GM21786 (cell line): ENCODE measurements at regions not wholly inside any gene's neighbourhood (a gene's known extent, or its start where the extent isn't known, plus 50 kb on each side); places are given as distances from the start of the nearest gene placed in this dataset.

ENCODE experiments used
- ATAC-seq: cut with Tn5 transposase; IDR thresholded peaks from one replicate; pipeline ENCODE4 v1.9.1; 2021; ENCODE audit not compliant: unreplicated experiment

DNA sequence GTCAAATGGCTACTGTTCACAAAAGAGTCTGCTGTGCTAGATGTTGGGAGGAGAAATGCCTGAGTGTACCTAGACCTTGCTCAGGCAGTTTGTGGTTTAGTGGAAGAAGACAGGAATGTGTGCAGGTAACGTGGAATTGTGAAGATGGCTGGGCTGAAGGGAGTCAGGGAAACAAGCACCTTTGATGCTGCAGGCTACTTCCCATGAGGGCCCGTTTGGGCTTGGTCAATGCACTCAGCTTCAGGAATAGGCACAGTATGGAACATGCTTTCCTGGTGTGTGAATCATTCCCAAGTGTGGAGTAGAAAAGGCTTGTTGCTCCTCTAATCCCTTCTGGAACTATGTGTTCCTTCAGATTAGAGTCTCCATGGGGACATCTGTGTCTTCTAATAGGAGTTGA, 318.3 kb upstream of the MTNR1B start:
- ATAC-seq: no peak

DNA sequence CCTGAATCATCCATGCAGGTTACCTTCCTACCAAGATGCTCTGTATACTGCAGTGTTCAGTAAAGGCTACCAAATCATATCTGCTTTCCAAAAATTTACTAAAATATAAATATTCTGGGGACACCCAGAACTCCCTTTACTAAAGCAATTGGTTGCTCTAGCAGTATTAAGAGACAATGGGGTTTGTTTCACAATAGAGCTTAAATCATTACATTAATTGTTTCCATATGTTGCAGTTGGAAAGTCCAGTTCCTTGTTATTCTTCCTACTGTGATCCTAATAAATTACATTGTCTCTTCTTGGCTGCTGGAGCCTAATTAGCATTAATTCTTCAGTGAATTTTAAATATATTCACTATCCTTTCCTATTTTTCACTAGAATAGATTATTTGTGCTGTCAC, 316.0 kb upstream of the MTNR1B start:
- no peak for ATAC-seq

- ATAC-seq: no peak
These were observed 312.7 kb upstream of the MTNR1B start for GRCh38 chr11:92656783-92657182.

GRCh38 chr11:92657226-92657625, 312.2 kb upstream of the MTNR1B start:
- ATAC-seq: no peak

- no peak for ATAC-seq
These were observed 310.7 kb upstream of the MTNR1B start for GRCh38 chr11:92658733-92659132.

- ATAC-seq: no peak
These were observed 309.7 kb upstream of the MTNR1B start for GRCh38 chr11:92659793-92660192.

DNA sequence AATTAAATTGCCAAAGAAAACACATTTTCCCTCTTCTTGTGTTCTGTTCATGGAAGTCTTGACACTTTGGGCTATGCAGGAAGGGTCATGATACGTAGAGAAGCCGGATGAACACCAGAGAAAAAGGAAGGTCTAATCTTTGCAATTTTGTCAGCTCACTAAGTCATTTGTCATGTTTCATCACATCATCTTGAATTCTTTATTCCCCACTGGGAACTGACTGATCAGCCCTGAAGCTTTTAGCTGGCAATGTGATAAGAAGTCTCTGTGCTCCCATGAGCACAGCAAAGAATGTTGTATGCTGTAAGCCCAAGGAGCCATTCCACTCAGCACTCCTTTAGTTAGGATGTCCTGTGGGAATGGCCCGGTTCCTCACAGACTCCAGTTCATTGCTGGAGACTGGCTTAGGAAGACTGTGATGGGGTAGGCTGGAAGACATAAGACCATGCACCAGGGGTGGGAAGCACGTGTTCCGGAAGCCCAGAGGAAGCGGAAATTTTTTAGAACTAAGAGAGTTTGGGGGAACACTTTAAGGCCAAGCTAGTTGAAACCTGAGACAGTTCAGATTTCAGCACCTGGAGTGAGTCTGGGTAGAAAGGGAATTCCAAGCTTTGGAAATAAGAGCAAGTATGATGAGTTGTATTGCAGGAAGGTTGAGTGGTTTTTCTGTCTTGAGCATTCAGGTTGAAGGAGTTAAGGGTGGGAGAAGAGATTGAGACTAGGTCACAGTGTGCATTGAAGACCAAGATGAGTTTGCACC, 306.7 kb upstream of the MTNR1B start:
- ATAC-seq: no peak

DNA sequence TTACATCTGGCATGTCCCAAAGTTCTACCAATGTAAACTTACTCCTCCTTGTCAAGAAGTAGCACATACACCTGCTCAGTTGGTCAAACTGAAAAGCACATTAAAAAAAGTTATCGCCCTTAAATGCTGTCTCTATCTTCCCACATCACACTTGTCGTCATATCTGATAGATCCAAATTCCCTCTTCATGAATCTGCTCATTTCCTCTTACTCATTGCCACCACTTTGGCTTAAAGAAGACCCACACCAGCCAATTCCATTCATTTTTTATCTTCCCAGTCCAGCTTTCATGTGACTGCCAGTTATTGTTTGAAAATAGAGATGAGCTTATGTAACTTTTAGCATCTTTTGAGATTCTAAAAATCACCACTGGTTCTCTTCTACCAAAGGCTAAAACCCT, 305.9 kb upstream of the MTNR1B start:
- ATAC-seq: no peak

GRCh38 chr11:92667486-92668152, 301.8 kb upstream of the MTNR1B start:
- no peak for ATAC-seq

DNA sequence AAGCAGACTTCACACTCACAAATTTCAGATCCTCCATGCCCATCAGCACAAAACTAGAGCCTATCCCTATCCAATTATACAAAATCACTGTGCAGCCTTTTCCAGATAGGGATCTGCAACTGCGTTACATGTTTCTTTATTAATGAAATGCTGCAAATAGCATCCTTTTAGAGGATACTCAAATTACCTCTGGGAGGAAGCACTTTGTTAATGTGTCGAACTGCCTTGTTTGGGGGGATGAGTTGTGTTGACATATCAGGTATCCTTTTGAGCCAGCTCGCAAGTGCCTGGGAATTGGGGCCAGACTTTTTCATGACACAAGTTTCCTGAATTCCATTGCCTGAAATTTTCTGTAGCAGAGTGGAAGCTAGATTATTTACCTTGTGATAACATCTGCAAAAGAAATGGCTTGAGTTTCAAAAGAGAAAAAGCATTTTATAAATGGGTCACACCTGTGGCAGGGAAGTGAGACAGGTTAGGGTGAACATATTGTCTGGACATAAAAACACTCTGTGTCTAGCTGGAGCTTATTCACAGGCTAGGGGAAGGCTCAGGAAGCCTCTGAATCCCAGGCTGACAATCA, 299.1 kb upstream of the MTNR1B start:
- no peak for ATAC-seq

DNA sequence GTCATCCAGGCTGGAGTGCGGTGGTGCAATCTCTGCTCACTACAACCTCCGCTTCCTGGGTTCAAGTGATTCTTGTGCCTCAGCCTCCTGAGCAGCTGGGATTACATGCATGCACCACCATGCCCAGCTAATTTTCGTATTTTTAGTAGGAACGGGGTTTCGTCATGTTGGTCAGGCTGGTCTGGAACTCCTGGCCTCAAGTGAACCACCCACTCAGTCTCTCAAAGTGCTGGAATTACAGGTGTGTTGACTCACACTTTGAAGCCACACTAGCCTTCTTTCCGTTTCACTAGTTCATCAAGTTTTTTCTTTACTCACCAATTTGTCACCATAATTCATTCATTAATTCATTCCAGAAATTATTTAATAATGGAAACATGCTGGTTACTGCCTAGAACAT, 298.4 kb upstream of the MTNR1B start:
- ATAC-seq: no peak

DNA sequence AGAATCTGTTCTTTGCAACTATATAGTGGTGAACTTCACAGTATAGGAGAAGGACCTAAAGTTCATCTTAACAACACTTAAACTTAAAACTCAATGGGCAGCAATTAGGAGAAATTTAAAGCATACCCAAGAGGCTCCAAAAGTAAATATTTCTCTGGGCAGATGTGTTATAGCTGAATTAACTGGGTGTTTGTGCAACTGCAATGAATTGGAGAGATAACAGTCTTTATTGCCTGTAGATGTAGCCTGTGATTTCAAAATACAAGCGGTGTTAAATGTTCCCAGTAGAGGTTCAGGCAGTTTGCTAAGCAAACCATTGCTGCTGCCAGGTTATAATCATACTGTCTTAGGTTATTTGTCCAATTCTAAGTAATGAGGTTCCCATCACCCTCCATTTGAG, 294.1 kb upstream of the MTNR1B start:
- no peak for ATAC-seq

DNA sequence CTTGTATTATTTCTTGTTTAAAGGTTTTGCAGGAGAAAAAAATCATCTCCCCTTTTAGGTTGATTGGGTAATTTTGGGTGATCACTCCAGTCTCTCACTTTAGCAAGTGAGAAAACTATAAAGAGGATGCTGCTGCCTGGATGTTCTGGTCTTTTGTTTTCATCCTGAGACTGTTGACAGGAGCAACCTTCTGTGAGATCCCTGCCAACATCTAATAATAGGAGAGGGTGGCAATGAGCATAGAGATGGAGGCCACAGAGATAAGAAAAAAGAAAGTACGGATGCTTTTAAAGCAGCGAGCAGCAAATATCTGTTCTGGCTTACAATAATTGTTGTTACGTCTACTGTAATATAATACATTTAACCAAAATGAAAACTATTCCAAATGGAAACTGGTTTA, 293.6 kb upstream of the MTNR1B start:
- ATAC-seq: no peak

DNA sequence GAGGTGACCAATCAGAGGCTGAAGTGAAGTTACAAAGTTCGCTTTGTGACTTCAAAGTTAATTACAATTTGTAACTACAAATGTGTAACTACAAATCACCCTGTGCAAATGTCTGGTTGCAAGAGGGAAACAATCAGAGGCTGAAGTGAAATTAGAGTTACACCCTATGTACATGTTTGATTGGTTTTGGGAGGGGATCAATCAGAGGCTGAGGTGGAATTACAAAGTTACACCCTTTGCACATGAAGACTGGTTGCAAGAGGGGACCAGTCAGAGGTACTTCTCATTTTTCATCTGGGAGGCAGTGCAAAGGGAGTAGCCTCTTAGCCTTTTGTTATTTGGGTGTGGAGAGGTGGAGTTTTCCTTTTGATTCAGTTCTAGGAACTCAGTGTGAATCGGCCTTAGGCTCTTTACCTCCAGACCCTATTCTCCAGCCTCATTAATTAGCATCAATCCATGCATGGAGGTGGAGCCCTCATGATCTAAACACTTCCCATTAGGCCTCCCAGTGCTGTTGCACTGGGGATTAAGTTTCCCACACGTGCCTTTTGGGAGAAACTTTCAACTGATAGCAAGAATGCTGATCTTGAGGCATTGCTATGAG, 291.3 kb upstream of the MTNR1B start:
- no peak for ATAC-seq

DNA sequence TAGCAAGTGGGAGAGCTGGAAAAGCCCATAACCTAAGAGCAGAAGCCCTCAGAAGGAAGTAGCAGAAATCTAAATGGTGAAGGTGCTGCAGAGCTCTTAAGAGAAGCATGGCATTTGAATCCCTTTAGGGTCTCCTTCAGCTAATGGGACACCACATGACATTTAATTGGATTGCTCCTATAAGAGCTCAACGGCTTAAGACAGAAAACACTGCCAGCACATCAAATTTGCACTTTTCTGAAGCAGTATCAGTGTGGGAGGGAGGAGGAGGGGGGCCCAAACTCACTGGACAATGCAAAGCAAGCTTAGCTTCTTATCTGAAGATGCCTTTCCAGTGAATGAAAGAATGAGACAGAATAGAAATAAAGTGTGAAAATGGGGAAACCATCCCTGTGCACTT, 287.9 kb upstream of the MTNR1B start:
- ATAC-seq: no peak

DNA sequence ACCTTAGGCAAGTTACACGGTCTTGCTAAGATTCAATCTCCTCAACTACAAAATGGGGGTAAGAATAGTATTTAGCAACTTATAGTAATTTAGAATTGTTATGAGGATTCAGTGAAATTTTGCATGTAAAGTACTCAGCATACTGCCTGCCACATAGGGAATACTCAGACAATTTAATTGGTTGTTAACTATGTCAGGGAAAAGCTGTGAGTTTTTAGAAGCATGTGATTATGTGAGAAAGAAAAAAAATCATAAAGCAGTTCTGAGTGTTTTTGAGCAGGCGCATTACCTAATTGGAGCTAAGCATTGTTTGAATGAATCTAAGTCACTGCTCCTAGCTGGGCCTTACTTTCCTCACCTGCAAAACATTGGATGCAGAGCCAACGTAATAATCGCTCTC, 287.3 kb upstream of the MTNR1B start:
- no peak for ATAC-seq

DNA sequence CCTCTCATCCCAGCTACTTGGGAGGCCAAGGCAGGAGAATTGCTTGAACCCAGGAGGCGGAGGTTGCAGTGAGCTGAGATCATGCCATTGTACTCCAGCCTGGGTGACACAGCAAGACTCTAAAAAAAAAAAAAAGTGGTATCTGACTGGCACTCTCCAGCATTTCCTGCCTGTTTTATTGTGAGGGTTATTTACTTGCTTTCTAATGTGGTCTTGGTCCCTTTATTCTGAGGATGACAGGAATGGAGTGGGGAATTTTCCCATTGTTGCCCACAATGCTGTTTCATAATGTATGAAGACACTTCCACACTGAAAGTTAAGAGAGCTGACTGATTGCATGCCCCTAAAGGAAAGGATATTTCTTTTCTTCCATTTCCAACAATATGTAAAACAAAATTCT, 286.5 kb upstream of the MTNR1B start:
- no peak for ATAC-seq

DNA sequence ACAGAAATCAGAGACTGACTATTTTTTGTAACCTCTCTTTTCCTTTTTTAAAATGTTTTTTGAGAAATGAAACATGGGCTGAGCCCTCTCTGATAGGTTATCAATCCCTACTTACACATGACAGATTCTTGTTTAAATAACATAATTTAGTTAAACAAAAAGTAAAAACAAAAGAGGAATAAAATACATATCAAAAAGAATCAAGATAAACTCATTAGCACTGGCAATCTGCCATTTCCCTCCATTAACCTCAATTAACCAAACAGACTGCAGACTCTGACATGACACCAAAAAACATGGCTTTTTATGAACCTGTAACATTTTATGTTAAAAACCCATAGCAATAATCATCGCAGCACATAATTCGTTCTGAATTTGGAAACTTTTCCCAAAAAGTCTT, 284.4 kb upstream of the MTNR1B start:
- ATAC-seq: no peak

- no peak for ATAC-seq
These were observed 281.7 kb upstream of the MTNR1B start for GRCh38 chr11:92687724-92688123.

DNA sequence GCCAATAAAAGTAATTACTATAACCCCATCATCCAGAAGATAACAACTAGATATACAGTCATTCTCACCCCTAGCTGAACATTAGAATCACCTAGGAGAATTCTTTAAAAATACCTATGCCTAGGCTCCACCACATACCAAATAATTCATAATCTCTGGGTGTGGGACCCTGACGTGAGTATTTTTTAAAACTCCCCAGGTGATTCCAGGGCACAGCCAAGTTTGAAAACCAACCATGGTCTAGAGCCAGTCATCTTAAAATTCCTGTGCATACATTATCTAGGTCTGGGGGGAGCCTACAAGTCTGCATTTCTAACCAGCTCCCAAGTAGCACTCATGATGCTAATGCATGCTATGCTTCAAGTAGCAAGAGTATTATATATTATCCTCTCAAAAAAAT, 281.0 kb upstream of the MTNR1B start:
- ATAC-seq: no peak

DNA sequence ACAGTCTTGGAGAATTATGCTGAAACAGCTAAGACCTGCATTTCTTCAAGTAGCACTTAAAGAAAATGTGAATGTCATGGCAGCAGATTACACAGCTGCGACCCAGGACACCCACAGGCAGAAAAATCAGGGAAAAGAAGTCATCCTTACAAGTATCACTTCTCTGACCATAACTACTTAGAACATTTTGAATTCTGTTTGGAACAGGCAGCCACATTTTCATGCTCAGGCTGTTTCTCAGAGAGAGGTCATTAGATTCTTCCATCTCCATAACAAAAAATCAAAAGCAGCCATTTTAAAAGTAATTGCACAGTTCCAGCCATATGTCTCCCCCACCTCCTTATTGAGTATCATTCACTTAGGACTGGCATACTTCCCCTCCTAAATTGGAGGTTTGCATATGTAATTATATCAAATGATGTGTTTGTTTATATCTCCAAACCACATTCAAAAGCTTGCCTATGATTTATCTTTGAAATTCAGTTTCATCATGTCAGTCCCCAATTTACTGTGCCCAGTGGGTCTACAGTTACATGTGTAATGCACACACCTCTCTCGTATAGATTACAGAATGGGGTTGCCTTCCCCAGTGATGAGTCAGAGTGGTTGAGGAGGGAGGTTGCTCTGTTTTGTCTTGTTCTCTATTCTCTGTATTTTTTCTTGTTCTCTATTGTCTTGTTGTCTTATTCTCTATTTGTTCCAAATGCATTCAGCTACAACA, 276.5 kb upstream of the MTNR1B start:
- ATAC-seq: no peak
